ENCODE measurements at regions not wholly inside any gene's neighbourhood (a gene's known extent, or its start where the extent isn't known, plus 50 kb on each side); places are given as distances from the start of the nearest gene placed in this dataset.

DNA sequence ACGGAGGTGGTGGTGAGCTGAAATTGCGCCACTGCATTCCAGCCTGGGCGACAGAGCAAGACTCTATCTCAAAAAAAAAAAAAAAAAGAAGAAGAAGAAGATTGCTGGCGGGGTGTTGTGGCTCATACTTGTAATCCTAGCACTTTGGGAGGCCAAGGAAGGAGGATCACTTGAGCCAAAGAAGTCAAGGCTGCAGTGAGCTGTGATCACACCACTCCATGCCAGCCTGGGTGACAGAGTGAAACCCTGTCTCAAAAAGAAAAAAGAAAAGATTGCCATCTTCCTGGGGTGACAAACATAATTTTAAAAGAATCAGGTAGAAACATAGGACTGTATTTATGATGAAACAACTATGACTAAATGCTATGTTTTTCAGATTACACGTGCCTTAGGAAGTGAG, 55.1 kb upstream of the EML4 start:
- intact Hi-C loops (cut with DNase I) = no loop called here
- Histone ChIP-seq H3K36me3 (replicated peaks in 1 of 2; ENCODE audit: insufficient read depth in 1 of 2, low read depth in 2 of 2) (no peaks in the 10 kb centered on the region), H3K4me1 (no peaks in the 10 kb centered on the region), H3K4me3 (no peak overlapping the region), H3K9me3 (no peaks in the 10 kb centered on the region), H3K27me3 (no peaks in the 10 kb centered on the region), H3K27ac (no peak overlapping the region)
- WGBS, 2 donors = 76 to 78% methylated on average over 4 to 5 of the region's 5 CpGs
- no peak for ATAC-seq
- no peak for DNase-seq
- TF ChIP-seq POLR2A (IDR thresholded peaks at IDR 0.05) (no peak), CTCF (IDR thresholded peaks at IDR 0.05) (no peak)

DNA sequence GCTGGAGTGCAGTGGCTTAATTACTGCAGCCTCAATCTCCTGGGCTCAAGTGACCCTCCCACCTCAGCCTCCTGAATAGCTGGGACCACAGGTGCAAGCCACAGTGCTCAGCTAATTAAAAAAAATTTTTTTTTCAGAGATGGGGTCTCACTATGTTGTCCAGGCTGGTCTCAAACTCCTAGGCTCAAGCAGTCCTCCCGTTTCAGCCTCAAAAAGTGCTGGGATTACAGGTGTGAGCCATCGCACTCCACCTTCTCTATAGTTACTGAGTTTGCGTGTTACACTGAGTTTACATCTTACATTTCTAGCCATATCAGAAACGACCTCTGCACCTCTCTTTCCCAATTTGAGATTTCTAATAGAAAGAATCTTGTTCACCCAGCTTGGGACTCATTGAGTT, 53.6 kb upstream of the EML4 start:
- H3K27me3 ChIP-seq = no peaks in the 10 kb centered on the region
- 87 to 89% methylated on average over 4 of the region's 4 CpGs for WGBS, 2 donors
- H3K36me3 ChIP-seq (replicated peaks in 1 of 2; ENCODE audit: insufficient read depth in 1 of 2, low read depth in 2 of 2) = no peaks in the 10 kb centered on the region
- no peak overlapping the region for H3K27ac ChIP-seq
- no peak overlapping the region for H3K4me3 ChIP-seq
- no peak for ATAC-seq
- intact Hi-C loops (cut with DNase I) = no loop called here
- TF ChIP-seq POLR2A (IDR thresholded peaks at IDR 0.05) (no peak), CTCF (IDR thresholded peaks at IDR 0.05) (no peak)
- H3K4me1 ChIP-seq = no peaks in the 10 kb centered on the region
- H3K9me3 ChIP-seq = no peaks in the 10 kb centered on the region
- no peak for DNase-seq

DNA sequence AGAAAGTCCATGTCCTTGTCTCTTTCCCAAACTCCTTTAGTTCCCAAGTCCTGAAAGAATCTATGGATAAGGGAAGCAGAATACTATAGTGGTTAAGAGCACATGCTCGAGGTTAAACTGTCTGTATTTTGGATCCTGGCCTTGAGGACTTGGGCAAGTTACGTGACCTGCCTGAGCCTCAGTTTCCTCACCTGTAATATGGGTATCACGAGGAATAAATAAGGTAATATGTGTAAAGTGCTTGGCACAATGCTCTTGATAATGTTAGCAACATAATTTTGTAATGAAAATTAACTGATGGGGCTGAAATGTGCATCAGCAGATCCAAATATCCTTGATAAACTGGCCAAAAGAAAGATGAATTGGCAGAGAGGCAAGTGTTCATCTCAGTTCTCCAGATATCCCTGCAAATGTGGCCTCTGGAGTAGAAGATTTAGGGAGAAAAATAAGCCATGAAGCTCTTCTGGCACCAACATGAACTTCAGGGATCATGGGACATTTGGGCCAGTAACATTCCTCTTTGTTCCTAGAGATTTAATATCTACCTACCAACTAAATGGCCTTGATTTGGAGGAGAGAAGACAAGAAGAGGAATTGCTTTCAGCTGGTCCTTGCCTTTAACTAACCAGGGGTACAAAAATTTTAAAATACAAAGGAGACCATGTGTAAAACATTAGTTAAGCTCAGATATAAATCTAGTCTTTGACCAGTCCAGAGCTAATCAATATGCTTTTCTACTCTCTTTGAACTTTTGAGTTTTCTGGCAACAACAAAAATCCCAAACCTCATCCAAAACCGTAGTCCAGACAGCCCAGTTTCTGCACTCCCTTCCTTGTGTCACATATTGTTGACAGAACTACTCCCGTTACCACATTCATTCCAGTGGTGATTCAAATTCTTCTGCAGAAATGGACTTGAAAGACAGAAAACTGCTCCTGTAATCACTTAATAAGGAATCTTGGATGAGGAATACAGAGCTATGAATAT, 52.7 kb upstream of the EML4 start:
- Histone ChIP-seq H3K27me3 (no peaks in the 10 kb centered on the region), H3K36me3 (replicated peaks in 1 of 2; ENCODE audit: insufficient read depth in 1 of 2, low read depth in 2 of 2) (no peaks in the 10 kb centered on the region), H3K4me3 (no peak overlapping the region), H3K4me1 (no peaks in the 10 kb centered on the region), H3K9me3 (no peaks in the 10 kb centered on the region), H3K27ac (no peak overlapping the region)
- intact Hi-C loops (cut with DNase I) = no loop called here
- 53 to 68% methylated on average over 5 of the region's 5 CpGs for WGBS, 2 donors
- DNase-seq (no peak), ATAC-seq (peak; percentile 21)
- TF ChIP-seq CTCF (IDR thresholded peaks at IDR 0.05) (no peak), POLR2A (IDR thresholded peaks at IDR 0.05) (no peak)

- Histone ChIP-seq H3K36me3 (replicated peaks in 1 of 2; ENCODE audit: insufficient read depth in 1 of 2, low read depth in 2 of 2) (no peaks in the 10 kb centered on the region), H3K27ac (no peak overlapping the region)
Observed at GRCh38 chr2:42117182-42117579, 52.0 kb upstream of the EML4 start.

More at GRCh38 chr2:42117182-42117579, 52.0 kb upstream of the EML4 start:
- no peaks in the 10 kb centered on the region for H3K4me1 ChIP-seq
- H3K4me3 ChIP-seq = no peak overlapping the region
- ATAC-seq (no peak), DNase-seq (no peak)
- no peaks in the 10 kb centered on the region for H3K27me3 ChIP-seq
- 80 to 83% methylated on average over 3 of the region's 3 CpGs for WGBS, 2 donors
- intact Hi-C loops (cut with DNase I) = no loop called here
- no peaks in the 10 kb centered on the region for H3K9me3 ChIP-seq
- TF ChIP-seq POLR2A (IDR thresholded peaks at IDR 0.05) (no peak), CTCF (IDR thresholded peaks at IDR 0.05) (no peak)

All from body of pancreas (tissue), 4 donors.